ENCODE measurements at regions not wholly inside any gene's neighbourhood (a gene's known extent, or its start where the extent isn't known, plus 50 kb on each side); places are given as distances from the start of the nearest gene placed in this dataset.

DNA sequence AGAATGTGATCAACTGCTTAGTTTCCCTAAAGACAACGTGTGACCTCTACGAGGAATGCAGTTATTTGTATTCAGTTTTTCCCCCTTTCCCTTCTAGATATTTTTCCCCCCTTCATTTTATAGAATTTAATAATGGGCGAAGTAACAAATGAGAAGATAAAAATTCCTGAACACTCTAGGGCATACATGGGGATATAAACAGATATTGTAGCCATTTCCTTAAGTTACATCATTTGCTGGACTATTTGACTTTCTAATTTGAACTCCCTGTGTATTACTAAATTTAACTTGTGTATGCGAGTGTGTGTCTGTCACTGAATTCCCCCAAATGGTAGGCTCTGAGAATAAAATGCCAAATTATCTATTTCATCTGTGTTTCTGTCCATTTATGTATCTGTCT lies 99.0 kb upstream of the ZFP64 start:
- no peak overlapping the region for H3K27ac Mint-ChIP-seq
- H3K36me3 Mint-ChIP-seq (ENCODE audit: low read depth) = no peaks in the 10 kb centered on the region
- H3K4me1 Mint-ChIP-seq (ENCODE audit: low read depth) = no peaks in the 10 kb centered on the region
- DNase-seq (ENCODE audit: low spot score) = no peak
- H3K9me3 Mint-ChIP-seq = peaks cover 4% of the 10 kb centered on the region
- no peak overlapping the region for H3K4me3 Mint-ChIP-seq
- peaks cover 7% of the 10 kb centered on the region for H3K27me3 Mint-ChIP-seq (ENCODE audit: insufficient read depth)
- intact Hi-C loops (cut with micrococcal nuclease) = no loop called here

- no peaks in the 10 kb centered on the region for H3K4me1 Mint-ChIP-seq (ENCODE audit: low read depth)
- DNase-seq (ENCODE audit: low spot score) = no peak
- intact Hi-C loops (cut with micrococcal nuclease) = no loop called here
- peaks cover 4% of the 10 kb centered on the region for H3K9me3 Mint-ChIP-seq
- peaks cover 10% of the 10 kb centered on the region for H3K27me3 Mint-ChIP-seq (ENCODE audit: insufficient read depth)
- no peak overlapping the region for H3K27ac Mint-ChIP-seq
- H3K36me3 Mint-ChIP-seq (ENCODE audit: low read depth) = no peaks in the 10 kb centered on the region
- no peak overlapping the region for H3K4me3 Mint-ChIP-seq
Measured at GRCh38 chr20:52289956-52290565, 98.5 kb upstream of the ZFP64 start.

DNA sequence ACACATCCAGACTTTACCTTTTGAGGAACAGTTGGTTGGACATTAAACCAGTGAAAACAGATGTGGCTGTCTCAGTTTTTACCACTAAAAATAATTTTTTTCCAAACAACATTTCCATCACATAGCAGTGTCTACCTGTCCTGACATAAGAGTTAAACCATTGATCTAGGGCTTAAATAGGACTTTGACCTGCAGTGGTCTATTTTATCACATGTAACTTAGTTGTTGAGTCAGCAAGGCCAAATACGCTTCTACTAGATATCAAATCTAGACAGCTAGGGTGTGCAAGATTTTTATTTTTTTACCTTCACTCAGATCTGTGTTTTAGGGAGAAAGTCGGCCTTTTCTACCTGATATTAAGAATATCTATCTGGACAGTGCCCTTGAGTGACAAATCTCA lies 88.8 kb upstream of the ZFP64 start:
- no peak overlapping the region for H3K4me3 Mint-ChIP-seq
- H3K27ac Mint-ChIP-seq = no peak overlapping the region
- peaks cover 22% of the 10 kb centered on the region for H3K27me3 Mint-ChIP-seq (ENCODE audit: insufficient read depth)
- no peaks in the 10 kb centered on the region for H3K9me3 Mint-ChIP-seq
- DNase-seq (ENCODE audit: low spot score) = no peak
- no peaks in the 10 kb centered on the region for H3K4me1 Mint-ChIP-seq (ENCODE audit: low read depth)
- intact Hi-C loops (cut with micrococcal nuclease) = no loop called here
- no peaks in the 10 kb centered on the region for H3K36me3 Mint-ChIP-seq (ENCODE audit: low read depth)

- no peak overlapping the region for H3K4me3 Mint-ChIP-seq
- intact Hi-C loops (cut with micrococcal nuclease) = no loop called here
- H3K27ac Mint-ChIP-seq = no peak overlapping the region
- H3K9me3 Mint-ChIP-seq = no peaks in the 10 kb centered on the region
- no peak for DNase-seq (ENCODE audit: low spot score)
- H3K36me3 Mint-ChIP-seq (ENCODE audit: low read depth) = no peaks in the 10 kb centered on the region
- no peaks in the 10 kb centered on the region for H3K4me1 Mint-ChIP-seq (ENCODE audit: low read depth)
- H3K27me3 Mint-ChIP-seq (ENCODE audit: insufficient read depth) = peaks cover 18% of the 10 kb centered on the region
Measured at GRCh38 chr20:52279706-52280105, 88.1 kb upstream of the ZFP64 start.

DNA sequence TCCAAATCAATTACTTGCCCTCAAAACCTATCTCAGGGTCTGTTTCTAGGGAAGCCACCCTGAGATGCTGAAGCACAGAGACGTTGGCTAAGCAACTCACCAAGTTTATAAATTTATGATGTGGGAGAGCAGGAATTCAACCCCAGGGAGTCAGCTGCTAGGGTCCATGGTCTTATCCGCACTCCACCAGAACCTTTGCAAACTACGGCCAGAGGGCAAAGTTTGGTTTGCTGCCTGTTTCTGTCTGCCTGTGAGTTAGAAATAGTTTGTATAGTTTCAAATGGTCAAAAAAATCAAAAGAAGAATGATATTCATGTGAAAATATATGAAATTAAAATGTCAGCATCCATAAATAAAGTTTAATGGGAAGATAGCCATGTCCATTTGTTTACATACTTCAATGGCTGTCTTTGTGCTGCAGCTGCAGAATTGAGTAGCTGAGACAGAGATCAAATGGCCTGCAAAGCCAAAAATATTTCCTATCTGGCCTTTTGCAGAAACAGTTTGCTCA lies 83.7 kb upstream of the ZFP64 start:
- intact Hi-C loops (cut with micrococcal nuclease) = no loop called here
- H3K36me3 Mint-ChIP-seq (ENCODE audit: low read depth) = no peaks in the 10 kb centered on the region
- no peaks in the 10 kb centered on the region for H3K4me1 Mint-ChIP-seq (ENCODE audit: low read depth)
- H3K4me3 Mint-ChIP-seq = no peak overlapping the region
- H3K27me3 Mint-ChIP-seq (ENCODE audit: insufficient read depth) = peaks cover 9% of the 10 kb centered on the region
- no peaks in the 10 kb centered on the region for H3K9me3 Mint-ChIP-seq
- no peak overlapping the region for H3K27ac Mint-ChIP-seq
- DNase-seq (ENCODE audit: low spot score) = no peak

DNA sequence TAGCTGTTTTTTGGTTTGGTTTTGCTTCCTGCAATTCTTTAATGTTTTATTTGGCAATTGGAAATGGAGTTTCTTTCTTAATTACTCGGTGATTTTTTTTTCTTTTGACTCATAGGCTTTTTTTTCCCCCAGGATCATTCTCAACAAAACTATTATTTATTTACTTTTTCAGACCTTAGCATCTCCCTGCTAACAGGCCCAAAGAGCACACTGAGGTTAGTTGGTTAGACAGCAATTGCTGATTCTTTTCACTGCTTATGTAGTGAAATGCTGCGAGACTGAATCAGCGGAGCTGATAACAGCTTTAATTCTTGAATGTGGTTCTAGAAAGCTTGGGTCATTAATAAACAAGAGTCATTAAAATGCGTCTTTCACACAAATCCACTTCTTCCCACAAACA lies 79.1 kb upstream of the ZFP64 start:
- Mint-ChIP-seq H3K27ac (no peak overlapping the region), H3K27me3 (ENCODE audit: insufficient read depth) (peaks cover 1% of the 10 kb centered on the region), H3K4me1 (ENCODE audit: low read depth) (no peaks in the 10 kb centered on the region), H3K4me3 (no peak overlapping the region), H3K36me3 (ENCODE audit: low read depth) (no peaks in the 10 kb centered on the region), H3K9me3 (no peaks in the 10 kb centered on the region)
- DNase-seq (ENCODE audit: low spot score) = no peak
- intact Hi-C loops (cut with micrococcal nuclease) = no loop called here

DNA sequence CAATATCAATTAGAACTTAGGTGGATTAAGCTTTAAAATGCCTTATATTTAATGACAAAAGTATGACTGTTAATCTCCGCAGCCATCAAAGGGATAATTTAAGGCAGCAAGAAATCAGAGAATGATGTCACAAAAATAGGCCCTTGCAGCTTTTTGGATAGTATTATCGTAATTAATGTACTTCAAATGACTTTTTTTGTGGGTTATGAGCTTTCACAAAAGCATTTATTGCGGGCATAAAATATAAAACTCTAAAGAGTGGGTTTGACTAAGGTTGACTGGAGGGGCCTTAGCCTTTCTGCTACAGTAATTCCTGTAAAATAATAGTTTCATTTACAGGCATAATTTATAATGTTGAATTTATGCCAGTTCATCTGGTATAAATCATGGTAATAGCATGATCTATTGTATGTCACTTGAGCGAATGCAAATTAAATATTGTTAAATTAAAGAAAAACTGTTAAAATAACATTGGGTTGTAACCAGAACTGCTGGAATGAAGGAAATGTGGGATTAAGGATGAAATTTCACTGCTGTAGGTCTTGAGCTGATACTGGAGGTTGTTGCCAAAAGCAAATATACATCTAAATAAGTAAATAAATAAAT lies 78.5 kb upstream of the ZFP64 start:
- no peaks in the 10 kb centered on the region for H3K4me1 Mint-ChIP-seq (ENCODE audit: low read depth)
- H3K36me3 Mint-ChIP-seq (ENCODE audit: low read depth) = no peaks in the 10 kb centered on the region
- H3K4me3 Mint-ChIP-seq = no peak overlapping the region
- no peak for DNase-seq (ENCODE audit: low spot score)
- peaks cover 2% of the 10 kb centered on the region for H3K27me3 Mint-ChIP-seq (ENCODE audit: insufficient read depth)
- H3K9me3 Mint-ChIP-seq = no peaks in the 10 kb centered on the region
- H3K27ac Mint-ChIP-seq = no peak overlapping the region
- intact Hi-C loops (cut with micrococcal nuclease) = no loop called here

DNA sequence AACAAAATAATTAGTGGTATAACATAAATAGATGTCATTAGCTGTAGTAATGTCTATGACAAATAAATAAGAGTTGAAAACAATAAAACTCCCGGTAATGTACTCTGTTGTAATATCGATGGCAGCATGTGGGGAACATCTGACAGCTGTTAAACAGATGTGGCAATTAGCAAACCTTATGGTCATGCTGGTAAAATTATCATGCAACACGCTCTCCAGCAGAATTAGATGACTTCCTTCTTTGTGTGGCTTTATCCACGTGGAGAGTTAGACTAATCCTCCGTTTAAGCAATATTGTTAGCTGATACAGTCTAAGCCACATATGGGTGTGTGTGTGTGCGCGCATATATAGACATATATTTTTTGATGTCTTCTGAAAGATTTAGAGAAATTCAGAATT lies 77.7 kb upstream of the ZFP64 start:
- no peaks in the 10 kb centered on the region for H3K36me3 Mint-ChIP-seq (ENCODE audit: low read depth)
- H3K4me1 Mint-ChIP-seq (ENCODE audit: low read depth) = no peaks in the 10 kb centered on the region
- H3K27me3 Mint-ChIP-seq (ENCODE audit: insufficient read depth) = peaks cover 4% of the 10 kb centered on the region
- no peaks in the 10 kb centered on the region for H3K9me3 Mint-ChIP-seq
- H3K27ac Mint-ChIP-seq = no peak overlapping the region
- intact Hi-C loops (cut with micrococcal nuclease) = no loop called here
- no peak overlapping the region for H3K4me3 Mint-ChIP-seq
- no peak for DNase-seq (ENCODE audit: low spot score)

GRCh38 chr20:52268184-52268749 lies 76.7 kb upstream of the ZFP64 start:
- DNase-seq (ENCODE audit: low spot score) = no peak
- H3K27ac Mint-ChIP-seq = no peak overlapping the region
- no peaks in the 10 kb centered on the region for H3K36me3 Mint-ChIP-seq (ENCODE audit: low read depth)
- intact Hi-C loops (cut with micrococcal nuclease) = no loop called here
- H3K27me3 Mint-ChIP-seq (ENCODE audit: insufficient read depth) = peaks cover 4% of the 10 kb centered on the region
- H3K9me3 Mint-ChIP-seq = no peaks in the 10 kb centered on the region
- no peaks in the 10 kb centered on the region for H3K4me1 Mint-ChIP-seq (ENCODE audit: low read depth)
- H3K4me3 Mint-ChIP-seq = no peak overlapping the region

GRCh38 chr20:52267418-52267817 lies 75.8 kb upstream of the ZFP64 start:
- Mint-ChIP-seq H3K4me1 (ENCODE audit: low read depth) (no peaks in the 10 kb centered on the region), H3K36me3 (ENCODE audit: low read depth) (no peaks in the 10 kb centered on the region), H3K9me3 (no peaks in the 10 kb centered on the region), H3K4me3 (no peak overlapping the region), H3K27me3 (ENCODE audit: insufficient read depth) (peaks cover 4% of the 10 kb centered on the region), H3K27ac (no peak overlapping the region)
- DNase-seq (ENCODE audit: low spot score) = no peak
- intact Hi-C loops (cut with micrococcal nuclease) = no loop called here

DNA sequence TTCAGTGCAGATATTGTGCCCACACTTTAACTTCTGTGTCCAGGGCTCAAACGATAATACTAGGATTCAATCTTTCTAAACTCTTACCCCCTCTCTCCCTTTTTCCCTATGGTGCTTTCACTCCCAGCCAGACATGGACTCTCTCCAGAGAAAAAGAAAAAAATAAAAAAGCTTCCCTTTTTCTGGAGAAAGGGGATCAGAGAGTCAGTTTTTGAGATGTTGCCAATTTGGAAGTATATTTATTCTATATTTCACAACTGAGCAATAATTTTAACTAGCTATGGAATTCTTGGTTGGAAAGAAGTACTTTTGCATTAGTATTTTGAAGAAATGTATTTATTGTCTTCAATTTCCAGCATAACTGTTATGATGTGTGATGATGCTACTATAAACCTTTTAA lies 72.2 kb upstream of the ZFP64 start:
- no peaks in the 10 kb centered on the region for H3K9me3 Mint-ChIP-seq
- H3K36me3 Mint-ChIP-seq (ENCODE audit: low read depth) = no peaks in the 10 kb centered on the region
- no peak for DNase-seq (ENCODE audit: low spot score)
- no peak overlapping the region for H3K27ac Mint-ChIP-seq
- intact Hi-C loops (cut with micrococcal nuclease) = no loop called here
- no peak overlapping the region for H3K4me3 Mint-ChIP-seq
- no peaks in the 10 kb centered on the region for H3K4me1 Mint-ChIP-seq (ENCODE audit: low read depth)
- H3K27me3 Mint-ChIP-seq (ENCODE audit: insufficient read depth) = peaks cover 6% of the 10 kb centered on the region

GRCh38 chr20:52261792-52262191 lies 70.2 kb upstream of the ZFP64 start:
- no peak overlapping the region for H3K4me3 Mint-ChIP-seq
- intact Hi-C loops (cut with micrococcal nuclease) = no loop called here
- H3K36me3 Mint-ChIP-seq (ENCODE audit: low read depth) = no peaks in the 10 kb centered on the region
- no peak overlapping the region for H3K27ac Mint-ChIP-seq
- H3K9me3 Mint-ChIP-seq = peaks cover 4% of the 10 kb centered on the region
- no peak for DNase-seq (ENCODE audit: low spot score)
- peaks cover 6% of the 10 kb centered on the region for H3K27me3 Mint-ChIP-seq (ENCODE audit: insufficient read depth)
- no peaks in the 10 kb centered on the region for H3K4me1 Mint-ChIP-seq (ENCODE audit: low read depth)

- Mint-ChIP-seq H3K9me3 (peaks cover 7% of the 10 kb centered on the region), H3K36me3 (ENCODE audit: low read depth) (no peaks in the 10 kb centered on the region), H3K27ac (no peak overlapping the region), H3K4me3 (no peak overlapping the region), H3K27me3 (ENCODE audit: insufficient read depth) (peaks cover 2% of the 10 kb centered on the region), H3K4me1 (ENCODE audit: low read depth) (no peaks in the 10 kb centered on the region)
- DNase-seq (ENCODE audit: low spot score) = no peak
- intact Hi-C loops (cut with micrococcal nuclease) = no loop called here
Measured at GRCh38 chr20:52259295-52259694, 67.7 kb upstream of the ZFP64 start.

All from activated T-helper 1 cell treated with anti-CD3 and anti-CD28 coated beads, Interleukin-12 subunit alpha, Interleukin-12 subunit beta, Interleukin-2, Interleukin-4 antibody, amounts not matched to agents 30 ng/mL and 10 ng/mL and 1 ng/mL, durations not matched to agents 14 hours and 24 hours and 36 hours (primary cell).